ENCODE measurements at regions not wholly inside any gene's neighbourhood (a gene's known extent, or its start where the extent isn't known, plus 50 kb on each side); places are given as distances from the start of the nearest gene placed in this dataset.
"Not testable (repeated sequence)": the region's sequence is repeated elsewhere in the genome, so short reads cannot be mapped to it uniquely, and the experiment has no call there.

- Histone ChIP-seq H3K4me3 (ENCODE audit: control extremely low read depth in 1 of 5, extremely low read depth in 1 of 5, insufficient read depth in 1 of 5, low read depth in 2 of 5, low read length in 4 of 5) (no peak overlapping the region), H3K79me2 (ENCODE audit: control insufficient read depth, insufficient read depth, low read length) (no peaks in the 10 kb centered on the region), H3K4me1 (ENCODE audit: control insufficient read depth in 2 of 2, insufficient read depth in 2 of 2, low read length in 2 of 2) (no peaks in the 10 kb centered on the region), H3K9me3 (ENCODE audit: control extremely low read depth in 1 of 3, control insufficient read depth in 2 of 3, insufficient read depth in 1 of 3, low read length in 2 of 3) (peaks cover 0 to 3% (median 0%) of the 10 kb centered on the region in 3 donors), H3K4me2 (replicated peaks; ENCODE audit: low read depth, low read length, poor library complexity, severe bottlenecking) (no peak overlapping the region), H4K20me1 (ENCODE audit: control insufficient read depth, insufficient read depth, low read length, poor library complexity, severe bottlenecking) (no peaks in the 10 kb centered on the region), H3K27me3 (replicated peaks in 1 of 4; ENCODE audit: control extremely low read depth in 1 of 4, control insufficient read depth in 3 of 4, insufficient read depth in 4 of 4, low read length in 3 of 4) (no peaks in the 10 kb centered on the region), H3K36me3 (replicated peaks in 1 of 2; ENCODE audit: control extremely low read depth in 1 of 2, control insufficient read depth in 1 of 2, extremely low read depth in 1 of 2, insufficient read depth in 2 of 2, low read length in 1 of 2) (no peaks in the 10 kb centered on the region), H2AFZ (ENCODE audit: insufficient read depth, low read depth, low read length, poor library complexity, severe bottlenecking) (no peak overlapping the region), H3K27ac (ENCODE audit: low read length in 2 of 2) (no peak overlapping the region), H3K9ac (ENCODE audit: low read length) (no peak overlapping the region)
- H3K9me3 Mint-ChIP-seq (ENCODE audit: insufficient read depth) = no peaks in the 10 kb centered on the region
- H3K4me1 Mint-ChIP-seq = no peaks in the 10 kb centered on the region
- WGBS (ENCODE audit: insufficient coverage) = no CpG with 5 or more reads among the region's 2 CpGs
- CTCF ChIA-PET = interaction anchor here (1.0 to 1.4 kb wide), 4 partner anchors 9 to 1090 kb away, joined by 3 to 12 read pairs (median 8); no protein-coding TSS in a partner anchor
- intact Hi-C loops (cut with micrococcal nuclease) = no loop called here
- no peak for ATAC-seq (ENCODE audit: low read depth)
- POLR2A ChIA-PET = no interaction called here
- no peak overlapping the region for H3K4me3 Mint-ChIP-seq
- TF ChIP-seq, protein P1, sequence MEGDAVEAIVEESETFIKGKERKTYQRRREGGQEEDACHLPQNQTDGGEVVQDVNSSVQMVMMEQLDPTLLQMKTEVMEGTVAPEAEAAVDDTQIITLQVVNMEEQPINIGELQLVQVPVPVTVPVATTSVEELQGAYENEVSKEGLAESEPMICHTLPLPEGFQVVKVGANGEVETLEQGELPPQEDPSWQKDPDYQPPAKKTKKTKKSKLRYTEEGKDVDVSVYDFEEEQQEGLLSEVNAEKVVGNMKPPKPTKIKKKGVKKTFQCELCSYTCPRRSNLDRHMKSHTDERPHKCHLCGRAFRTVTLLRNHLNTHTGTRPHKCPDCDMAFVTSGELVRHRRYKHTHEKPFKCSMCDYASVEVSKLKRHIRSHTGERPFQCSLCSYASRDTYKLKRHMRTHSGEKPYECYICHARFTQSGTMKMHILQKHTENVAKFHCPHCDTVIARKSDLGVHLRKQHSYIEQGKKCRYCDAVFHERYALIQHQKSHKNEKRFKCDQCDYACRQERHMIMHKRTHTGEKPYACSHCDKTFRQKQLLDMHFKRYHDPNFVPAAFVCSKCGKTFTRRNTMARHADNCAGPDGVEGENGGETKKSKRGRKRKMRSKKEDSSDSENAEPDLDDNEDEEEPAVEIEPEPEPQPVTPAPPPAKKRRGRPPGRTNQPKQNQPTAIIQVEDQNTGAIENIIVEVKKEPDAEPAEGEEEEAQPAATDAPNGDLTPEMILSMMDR (IDR thresholded peaks at IDR 0.05) = peak; percentile 82
- TF ChIP-seq EZH2 (IDR thresholded peaks at IDR 0.05; ENCODE audit: borderline replicate concordance, insufficient read depth, low read depth, low read length, poor library complexity, severe bottlenecking) = no peak
- peak; percentile 10 for DNase-seq
- no peak overlapping the region for H3K27ac Mint-ChIP-seq
- H3K27me3 Mint-ChIP-seq = no peaks in the 10 kb centered on the region
Measured at GRCh38 chr7:81482600-81483186, 287.2 kb downstream of the HGF start.

DNA sequence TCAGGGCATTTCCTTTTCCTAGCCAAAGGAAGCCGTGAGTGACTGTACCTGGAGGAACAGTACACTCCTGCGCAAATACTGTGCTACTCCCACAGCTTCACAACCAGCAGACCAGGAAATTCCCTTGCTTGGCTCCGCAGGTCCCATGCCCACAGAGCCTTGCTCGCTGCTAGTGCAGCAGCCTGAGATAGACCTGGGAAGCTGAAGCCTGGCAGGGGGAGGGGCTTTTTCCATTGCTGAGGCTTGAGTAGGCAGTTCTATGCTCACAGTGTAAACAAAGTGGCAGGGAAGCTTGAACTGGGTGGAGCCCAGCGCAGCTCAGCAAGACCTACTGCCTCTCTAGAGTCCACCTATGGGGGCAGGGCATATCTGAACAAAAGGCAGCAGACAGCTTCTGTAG is 291.2 kb downstream of the HGF start:
- Histone ChIP-seq H3K9me3 (ENCODE audit: control extremely low read depth in 1 of 3, control insufficient read depth in 2 of 3, insufficient read depth in 1 of 3, low read length in 2 of 3) (peaks cover 0 to 3% (median 0%) of the 10 kb centered on the region in 3 donors), H3K79me2 (ENCODE audit: control insufficient read depth, insufficient read depth, low read length) (no peaks in the 10 kb centered on the region), H2AFZ (ENCODE audit: insufficient read depth, low read depth, low read length, poor library complexity, severe bottlenecking) (no peak overlapping the region), H3K4me3 (ENCODE audit: control extremely low read depth in 1 of 5, extremely low read depth in 1 of 5, insufficient read depth in 1 of 5, low read depth in 2 of 5, low read length in 4 of 5) (no peak overlapping the region), H3K27ac (ENCODE audit: low read length in 2 of 2) (no peak overlapping the region), H3K36me3 (replicated peaks in 1 of 2; ENCODE audit: control extremely low read depth in 1 of 2, control insufficient read depth in 1 of 2, extremely low read depth in 1 of 2, insufficient read depth in 2 of 2, low read length in 1 of 2) (no peaks in the 10 kb centered on the region), H3K4me1 (ENCODE audit: control insufficient read depth in 2 of 2, insufficient read depth in 2 of 2, low read length in 2 of 2) (no peaks in the 10 kb centered on the region), H3K27me3 (replicated peaks in 1 of 4; ENCODE audit: control extremely low read depth in 1 of 4, control insufficient read depth in 3 of 4, insufficient read depth in 4 of 4, low read length in 3 of 4) (no peaks in the 10 kb centered on the region), H4K20me1 (ENCODE audit: control insufficient read depth, insufficient read depth, low read length, poor library complexity, severe bottlenecking) (no peaks in the 10 kb centered on the region), H3K9ac (ENCODE audit: low read length) (no peak overlapping the region), H3K4me2 (replicated peaks; ENCODE audit: low read depth, low read length, poor library complexity, severe bottlenecking) (no peak overlapping the region)
- Mint-ChIP-seq H3K4me3 (no peak overlapping the region), H3K4me1 (no peaks in the 10 kb centered on the region), H3K27ac (no peak overlapping the region), H3K27me3 (no peaks in the 10 kb centered on the region), H3K9me3 (ENCODE audit: insufficient read depth) (no peaks in the 10 kb centered on the region)
- intact Hi-C loops (cut with micrococcal nuclease) = no loop called here
- TF ChIP-seq, protein P1 (IDR thresholded peaks at IDR 0.05) = no peak
- no peak for TF ChIP-seq EZH2 (IDR thresholded peaks at IDR 0.05; ENCODE audit: borderline replicate concordance, insufficient read depth, low read depth, low read length, poor library complexity, severe bottlenecking)
- ChIA-PET CTCF (no interaction called here), POLR2A (no interaction called here)
- 85% methylated on average over 5 of the region's 5 CpGs for WGBS (ENCODE audit: insufficient coverage)
- ATAC-seq (ENCODE audit: low read depth) (no peak), DNase-seq (no peak)

DNA sequence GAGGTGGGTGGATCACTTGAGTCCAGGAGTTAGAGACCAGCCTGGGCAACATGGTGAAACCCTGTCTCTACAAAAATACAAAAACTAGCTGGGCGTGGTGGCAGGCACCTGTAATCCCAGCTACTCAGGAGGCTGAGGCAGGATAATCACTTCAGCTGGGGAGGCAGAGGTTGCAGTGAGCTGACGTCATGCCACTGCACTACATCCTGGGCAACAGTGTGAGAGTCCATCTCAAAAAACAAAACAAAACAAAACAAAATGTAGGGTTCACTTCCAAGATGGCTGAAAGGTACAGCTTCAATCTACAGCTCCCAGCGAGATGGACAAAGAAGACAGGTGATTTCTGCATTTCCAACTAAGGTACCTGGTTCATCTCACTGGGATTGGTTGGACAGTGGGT is 291.6 kb downstream of the HGF start:
- H3K27ac ChIP-seq (ENCODE audit: low read length in 2 of 2); H3K79me2 ChIP-seq (ENCODE audit: control insufficient read depth, insufficient read depth, low read length); H3K4me1 Mint-ChIP-seq; H3K4me3 Mint-ChIP-seq; H4K20me1 ChIP-seq (ENCODE audit: control insufficient read depth, insufficient read depth, low read length, poor library complexity, severe bottlenecking); H3K4me1 ChIP-seq (ENCODE audit: control insufficient read depth in 2 of 2, insufficient read depth in 2 of 2, low read length in 2 of 2); DNase-seq; H3K27ac Mint-ChIP-seq; H3K4me2 ChIP-seq (replicated peaks; ENCODE audit: low read depth, low read length, poor library complexity, severe bottlenecking); intact Hi-C loops (cut with micrococcal nuclease); H3K4me3 ChIP-seq (ENCODE audit: control extremely low read depth in 1 of 5, extremely low read depth in 1 of 5, insufficient read depth in 1 of 5, low read depth in 2 of 5, low read length in 4 of 5); H3K36me3 ChIP-seq (replicated peaks in 1 of 2; ENCODE audit: control extremely low read depth in 1 of 2, control insufficient read depth in 1 of 2, extremely low read depth in 1 of 2, insufficient read depth in 2 of 2, low read length in 1 of 2); H3K9me3 ChIP-seq (ENCODE audit: control extremely low read depth in 1 of 3, control insufficient read depth in 2 of 3, insufficient read depth in 1 of 3, low read length in 2 of 3); H3K27me3 Mint-ChIP-seq; CTCF ChIA-PET; H3K9me3 Mint-ChIP-seq (ENCODE audit: insufficient read depth); H3K9ac ChIP-seq (ENCODE audit: low read length); H2AFZ ChIP-seq (ENCODE audit: insufficient read depth, low read depth, low read length, poor library complexity, severe bottlenecking); H3K27me3 ChIP-seq (replicated peaks in 1 of 4; ENCODE audit: control extremely low read depth in 1 of 4, control insufficient read depth in 3 of 4, insufficient read depth in 4 of 4, low read length in 3 of 4); ATAC-seq (ENCODE audit: low read depth); POLR2A ChIA-PET: not testable (repeated sequence)
- WGBS (ENCODE audit: insufficient coverage) = 92% methylated on average over 2 of the region's 3 CpGs

Data from B cell (primary cell).